Tibial nerve (tissue), 4 donors: ENCODE measurements at regions not wholly inside any gene's neighbourhood (a gene's known extent, or its start where the extent isn't known, plus 50 kb on each side); places are given as distances from the start of the nearest gene placed in this dataset.

ENCODE experiments used
- CTCF ChIP-seq, 5 experiments: fragments of 200-600 bp in 3 of 5; fragments of 450-650 bp in 2 of 5; sonication (generic) in 3 of 5; IDR thresholded peaks; one replicate each; pipeline ENCODE4 v1.5.1; 2016 to 2019; ENCODE audit warnings: antibody characterized with exemption in 5 of 5, mild to moderate bottlenecking in 3 of 5, moderate library complexity in 2 of 5
- EP300 ChIP-seq, 2 donors: sonication (generic); formaldehyde crosslinking; IDR thresholded peaks; one replicate each; pipeline ENCODE4 v1.6.1; 2017; ENCODE audit warnings: antibody characterized with exemption in 2 of 2, mild to moderate bottlenecking in 1 of 2
- POLR2A ChIP-seq, 2 donors: fragments of 450-650 bp; IDR thresholded peaks; one replicate each; pipeline ENCODE4 v1.6.1; 2017; ENCODE audit warnings: antibody characterized with exemption in 2 of 2, mild to moderate bottlenecking in 2 of 2, moderate library complexity in 2 of 2

- TF ChIP-seq CTCF (IDR thresholded peaks at IDR 0.05) (no peak), POLR2A (IDR thresholded peaks at IDR 0.05) (no peak), EP300 (IDR thresholded peaks at IDR 0.05) (no peak)
Measured at GRCh38 chr14:26191123-26191522, 406.7 kb downstream of the NOVA1 start.
